ENCODE measurements at regions not wholly inside any gene's neighbourhood (a gene's known extent, or its start where the extent isn't known, plus 50 kb on each side); places are given as distances from the start of the nearest gene placed in this dataset.
"Not testable (repeated sequence)": the region's sequence is repeated elsewhere in the genome, so short reads cannot be mapped to it uniquely, and the experiment has no call there.

- not testable (repeated sequence) for DNase-seq
Measured at GRCh38 chr2:66242888-66243287, 192.0 kb upstream of the MEIS1 start.

DNA sequence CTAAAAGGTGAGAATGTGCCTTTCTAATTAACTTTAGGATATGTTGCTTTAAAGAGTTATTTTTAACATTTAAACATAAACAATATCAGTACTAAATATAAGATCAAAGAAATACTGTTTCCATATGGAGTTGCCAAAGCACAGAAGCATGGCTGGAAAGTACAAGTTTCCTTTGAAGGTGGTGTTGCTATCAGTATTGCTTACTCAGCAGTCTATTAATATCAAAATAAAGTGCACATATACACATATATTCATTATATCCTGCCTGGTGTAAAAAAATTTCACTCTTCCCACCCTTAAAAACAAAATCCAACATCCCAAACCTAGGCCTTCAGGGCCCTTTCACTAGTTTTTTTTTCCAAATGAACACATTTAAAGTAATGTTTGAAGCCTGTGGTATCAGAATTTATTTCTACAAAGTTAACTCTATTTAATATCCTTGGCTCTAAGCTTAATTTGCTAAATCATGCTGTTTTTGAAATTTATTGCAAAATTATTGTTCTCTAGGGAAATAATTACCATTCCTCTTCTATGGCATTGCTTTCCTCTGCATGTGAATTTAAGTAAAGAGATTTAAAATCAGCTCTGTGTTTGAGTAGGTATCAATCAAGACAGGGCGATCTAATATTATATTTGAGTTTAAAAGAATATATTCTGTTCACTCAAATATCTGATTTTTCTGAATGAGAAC lies 192.7 kb upstream of the MEIS1 start:
- no peak for DNase-seq

DNA sequence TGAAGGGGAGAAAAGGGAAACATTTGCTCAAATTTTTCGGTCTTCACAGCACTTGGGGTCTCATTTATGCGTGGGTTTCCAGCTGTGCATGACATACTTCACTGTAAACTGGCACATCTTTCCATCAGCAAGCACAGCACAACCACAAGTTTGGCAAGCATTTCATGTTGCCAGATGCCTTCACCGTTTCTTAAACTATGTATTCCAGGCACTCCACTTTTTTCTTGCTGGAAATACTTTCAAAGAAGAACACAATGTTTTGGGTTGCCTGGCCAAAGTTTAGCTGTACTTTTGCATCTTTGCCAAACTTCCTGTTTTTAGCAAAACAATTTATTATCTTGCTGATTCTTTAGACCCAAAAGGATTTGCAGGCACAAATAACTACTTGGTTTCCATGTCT lies 194.6 kb upstream of the MEIS1 start:
- peak in 6 of 51 donors; percentile 1 to 26 (median 4) for DNase-seq

DNA sequence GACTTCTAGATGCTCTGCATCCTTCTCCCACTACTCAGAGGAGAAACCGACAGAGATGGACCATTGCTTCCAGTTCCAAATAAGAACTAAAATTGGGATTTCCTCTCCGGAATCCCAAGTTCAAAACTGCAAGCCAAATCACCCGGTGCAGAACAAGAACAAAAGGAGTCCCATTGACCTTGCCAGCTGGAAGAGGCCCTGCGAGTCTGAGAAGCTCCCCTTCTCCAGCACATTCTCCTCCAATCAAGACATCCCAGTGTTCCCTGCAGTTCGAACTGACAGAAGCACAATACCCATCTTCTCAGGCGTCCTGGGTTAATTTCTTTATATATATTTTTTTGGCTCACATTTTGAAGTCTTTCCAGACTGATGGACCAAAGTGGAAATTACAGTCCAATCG lies 195.3 kb upstream of the MEIS1 start:
- peak in 10 of 51 donors; percentile 7 to 48 (median 22) for DNase-seq

- no peak for DNase-seq
Measured at GRCh38 chr2:66237803-66238379, 197.0 kb upstream of the MEIS1 start.

DNA sequence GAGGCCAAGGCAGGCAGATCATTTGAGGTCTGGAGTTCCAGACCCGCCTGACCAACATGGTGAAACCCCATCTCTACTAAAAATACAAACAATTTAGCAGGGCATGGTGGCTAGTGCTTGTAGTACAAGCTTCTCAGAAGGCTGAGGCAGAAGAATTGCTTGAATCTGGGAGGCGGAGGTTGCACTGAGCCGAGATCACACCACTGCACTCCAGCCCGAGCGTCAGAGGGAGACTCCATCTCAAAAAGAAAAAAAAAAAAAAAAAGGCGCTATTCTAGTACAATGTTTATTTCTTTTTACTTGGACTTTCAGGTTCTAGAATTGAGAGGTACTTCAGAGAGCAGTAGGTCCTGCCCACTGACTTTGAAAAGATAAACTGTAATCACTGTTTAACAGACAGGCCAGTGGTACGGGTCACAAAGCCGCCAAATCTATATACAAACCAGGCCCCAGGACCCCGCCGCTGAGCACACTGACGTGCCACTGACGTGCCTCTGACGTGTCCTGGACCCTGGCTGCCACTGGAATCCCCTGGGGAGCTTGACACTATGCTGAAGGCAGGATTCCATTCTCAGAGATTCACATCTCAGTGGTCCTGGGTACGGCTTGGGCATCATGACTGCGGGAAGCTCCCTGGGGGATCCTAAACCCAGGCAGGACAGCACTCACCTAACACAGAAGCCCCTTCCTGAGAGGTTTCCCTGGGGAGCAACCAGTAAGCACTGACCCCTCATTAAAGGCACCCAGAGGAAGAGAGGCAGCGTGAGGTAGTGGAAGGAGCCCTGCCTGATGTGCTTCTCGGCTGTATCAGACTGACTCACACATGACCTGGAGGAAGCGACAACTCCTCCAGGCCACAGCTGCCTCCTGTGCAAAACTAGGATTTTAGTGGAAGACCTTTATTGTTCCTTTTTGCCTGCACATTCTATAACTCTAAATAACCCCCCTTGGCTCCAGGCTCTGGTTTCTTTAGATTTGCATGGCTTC lies 197.8 kb upstream of the MEIS1 start:
- no peak for DNase-seq

GRCh38 chr2:66236067-66236685 lies 198.7 kb upstream of the MEIS1 start:
- DNase-seq: no peak

GRCh38 chr2:66235428-66235827 lies 199.5 kb upstream of the MEIS1 start:
- DNase-seq: no peak

DNA sequence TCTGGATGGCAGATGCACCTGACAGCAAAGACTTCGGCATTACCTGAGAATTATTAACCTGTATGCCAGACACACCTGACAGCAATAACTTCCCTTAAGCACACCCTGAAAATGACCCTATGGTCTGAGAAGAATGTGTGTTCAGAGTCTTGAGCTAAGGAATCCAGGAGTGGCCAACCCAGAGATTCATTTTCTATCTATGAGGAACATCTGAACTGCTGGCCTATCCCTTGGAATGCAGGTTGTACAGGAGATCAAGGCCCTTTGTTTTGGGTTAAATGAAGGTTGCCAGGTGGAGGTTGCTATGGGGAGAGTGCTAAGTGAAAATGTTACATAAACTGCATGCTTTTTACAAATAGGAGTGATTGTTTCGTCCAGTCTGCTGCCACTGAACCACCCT lies 200.9 kb upstream of the MEIS1 start:
- no peak for DNase-seq

- DNase-seq: peak in 1 of 51 donors; percentile 17
Measured at GRCh38 chr2:66228128-66228547, 206.8 kb upstream of the MEIS1 start.

DNA sequence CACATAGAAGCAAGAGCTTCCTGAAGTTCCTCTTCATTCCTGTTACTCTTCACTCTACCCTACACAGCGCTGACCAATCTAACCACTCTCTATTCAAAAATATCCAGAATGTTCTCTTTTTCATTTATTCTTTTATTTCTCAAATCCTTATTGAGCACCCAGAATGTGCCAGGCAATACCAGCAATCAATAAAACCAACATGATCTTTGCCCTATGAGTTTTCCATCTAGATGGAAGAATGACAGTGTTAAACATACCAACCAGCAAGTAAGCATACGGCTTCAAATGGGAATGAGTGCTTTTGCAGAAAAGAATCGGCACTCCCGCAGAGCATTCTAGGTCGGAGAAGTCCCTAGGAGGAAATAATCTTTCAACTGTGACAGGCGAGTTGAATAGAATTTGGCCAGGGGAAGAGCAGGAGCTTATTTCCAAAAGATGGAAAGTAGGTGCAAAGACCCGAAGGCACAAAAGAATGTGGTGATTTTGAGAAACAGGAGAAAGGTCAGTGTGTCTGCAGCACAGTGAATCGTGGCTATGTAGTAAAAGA lies 217.8 kb upstream of the MEIS1 start:
- no peak for DNase-seq

GRCh38 chr2:66212749-66213148 lies 222.2 kb upstream of the MEIS1 start:
- DNase-seq: no peak

GRCh38 chr2:66202586-66202985 lies 232.3 kb upstream of the MEIS1 start:
- no peak for DNase-seq

DNA sequence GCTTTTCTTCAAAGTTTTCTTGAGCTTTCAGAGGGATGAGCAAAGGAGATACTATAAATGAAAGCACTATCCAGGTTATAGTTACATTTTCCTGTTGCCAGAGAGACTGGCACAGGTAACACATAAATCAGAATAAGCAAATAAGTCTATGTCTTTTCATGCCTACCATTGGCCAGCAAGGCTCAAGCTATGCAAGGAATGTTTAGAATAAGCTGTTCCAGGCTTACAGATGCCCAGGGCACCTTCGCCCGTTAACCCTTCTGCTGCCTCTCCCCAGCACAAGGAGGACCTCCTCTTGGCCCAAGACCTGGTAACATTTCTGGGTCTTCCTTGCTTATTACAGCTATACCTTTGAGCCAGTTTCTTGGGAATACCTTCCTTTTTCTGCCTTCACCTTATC lies 233.7 kb upstream of the MEIS1 start:
- no peak for DNase-seq

DNA sequence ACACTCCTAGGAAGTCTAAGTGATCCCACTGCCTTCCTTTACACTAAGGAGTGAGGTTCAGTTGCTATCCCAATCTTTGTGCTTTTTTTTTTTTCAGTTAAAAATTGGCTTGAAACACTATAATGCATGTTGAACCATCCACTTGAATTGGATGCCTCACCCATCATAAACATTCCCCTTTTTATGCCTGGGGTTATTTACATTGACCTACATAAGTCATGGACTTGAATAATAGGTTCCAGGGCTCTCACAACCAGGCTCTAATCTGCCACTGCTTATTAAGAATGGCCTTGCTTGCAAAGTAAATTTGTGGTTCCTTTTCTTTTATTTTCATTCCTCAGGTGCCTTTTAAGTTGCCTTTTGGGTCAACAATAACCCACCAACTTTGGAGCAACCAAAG lies 236.1 kb upstream of the MEIS1 start:
- no peak for DNase-seq

GRCh38 chr2:66192888-66193287 lies 242.0 kb upstream of the MEIS1 start:
- no peak for DNase-seq

GRCh38 chr2:66191311-66191710 lies 243.6 kb upstream of the MEIS1 start:
- no peak for DNase-seq

GRCh38 chr2:66189553-66189952 lies 245.4 kb upstream of the MEIS1 start:
- DNase-seq: no peak

- DNase-seq: no peak
Measured at GRCh38 chr2:66186537-66186936, 248.4 kb upstream of the MEIS1 start.

GRCh38 chr2:66185497-66186054 lies 249.3 kb upstream of the MEIS1 start:
- DNase-seq: no peak

DNA sequence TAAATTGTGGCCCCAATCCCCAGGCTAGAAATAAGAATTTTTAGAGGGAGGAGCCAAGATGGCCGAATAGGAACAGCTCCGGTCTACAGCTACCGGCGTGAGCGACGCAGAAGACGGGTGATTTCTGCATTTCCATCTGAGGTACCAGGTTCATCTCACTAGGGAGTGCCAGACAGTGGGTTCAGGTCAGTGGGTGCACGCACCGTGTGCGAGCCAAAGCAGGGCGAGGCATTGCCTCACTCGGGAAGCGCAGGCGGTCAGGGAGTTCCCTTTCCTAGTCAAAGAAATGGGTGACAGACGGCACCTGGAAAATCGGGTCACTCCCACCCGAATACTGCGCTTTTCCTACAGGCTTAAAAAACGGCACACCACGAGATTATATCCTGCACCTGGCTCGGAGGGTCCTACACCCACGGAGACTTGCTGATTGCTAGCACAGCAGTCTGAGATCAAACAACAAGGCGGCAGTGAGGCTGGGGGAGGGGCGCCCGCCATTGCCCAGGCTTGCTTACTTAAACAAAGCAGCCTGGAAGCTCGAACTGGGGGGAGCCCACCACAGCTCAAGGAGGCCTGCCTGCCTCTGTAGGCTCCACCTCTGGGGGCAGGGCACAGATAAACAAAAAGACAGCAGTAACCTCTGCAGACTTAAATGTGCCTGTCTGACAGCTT lies 257.7 kb upstream of the MEIS1 start:
- DNase-seq: not testable (repeated sequence)

All from hypothalamus (tissue), 51 donors.